Stimulated activated CD8-positive, alpha-beta memory T cell treated with anti-CD3 and anti-CD28 coated beads, Interleukin-4, amount 100 ng/mL, for 4 hours (primary cell): ENCODE measurements at regions not wholly inside any gene's neighbourhood (a gene's known extent, or its start where the extent isn't known, plus 50 kb on each side); places are given as distances from the start of the nearest gene placed in this dataset.
"Not testable (repeated sequence)": the region's sequence is repeated elsewhere in the genome, so short reads cannot be mapped to it uniquely, and the experiment has no call there.

Experiments
- DNase-seq, 2 donors: peaks; one replicate each; pipeline ENCODE4 v3.0.0-alpha.2; 2020; ENCODE audit warnings: low read depth in 2 of 2, low spot score in 1 of 2

- peak in 1 of 2 donors; percentile 29 for DNase-seq
These were observed 164.8 kb downstream of the PPIAL4G start for GRCh38 chr1:148318123-148318903.

- DNase-seq, result no peak
These were observed 165.4 kb upstream of the NBPF11 start for GRCh38 chr1:148317288-148317985.

DNA sequence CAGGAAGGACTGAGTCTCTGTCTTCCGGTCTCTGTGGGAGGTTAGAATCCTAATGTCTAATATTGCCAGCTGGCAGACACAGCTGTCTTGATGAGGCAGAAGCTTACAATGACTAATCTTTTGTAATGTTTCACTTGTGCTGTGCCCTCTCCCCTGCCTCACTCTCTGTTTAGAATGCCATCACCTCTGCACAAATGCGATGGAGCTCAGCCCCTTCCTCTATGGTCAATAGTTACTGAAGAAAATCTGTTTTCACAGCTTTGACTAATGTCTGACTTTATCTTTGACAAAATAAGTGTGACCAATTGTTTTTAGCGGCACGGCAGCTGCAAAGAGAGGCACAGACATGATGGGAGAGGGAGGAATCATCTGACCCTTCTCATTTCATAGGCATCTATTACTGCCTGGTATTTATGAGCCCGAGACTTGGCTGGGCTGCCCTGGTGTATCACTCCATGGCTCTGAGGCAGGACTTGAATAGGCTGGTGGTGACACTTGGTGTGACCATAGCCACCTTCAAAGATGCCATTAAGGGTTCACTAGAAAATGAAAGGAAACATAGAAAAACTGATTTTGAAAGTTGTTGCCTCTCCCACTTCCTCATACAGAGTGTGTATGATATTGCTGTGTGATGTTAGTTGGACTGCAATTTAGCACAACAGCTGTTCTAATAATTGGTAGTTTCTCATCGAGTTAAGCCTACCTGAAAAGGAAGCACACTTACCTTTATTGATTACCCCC, 163.2 kb upstream of the NBPF11 start:
- DNase-seq, result no peak

DNA sequence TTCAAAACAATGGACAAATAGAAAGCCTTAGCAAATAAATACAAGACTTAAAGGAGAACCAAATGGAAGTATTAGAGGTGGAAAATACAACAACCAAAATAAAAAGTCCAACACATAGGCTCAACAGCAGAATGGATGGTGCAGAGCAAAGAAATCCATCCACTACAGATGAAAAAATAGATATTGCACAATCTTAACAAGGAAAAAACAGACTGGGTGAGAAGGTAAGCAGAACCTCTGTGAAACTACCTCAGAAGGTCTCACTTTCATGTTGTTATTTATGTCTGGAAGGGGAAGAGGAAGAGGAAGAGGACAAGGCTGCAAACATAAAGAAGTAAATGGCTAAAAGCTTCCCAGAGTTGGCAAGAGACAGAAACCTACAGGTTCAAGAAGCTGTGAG, 158.7 kb upstream of the NBPF11 start:
- DNase-seq, result no peak

- DNase-seq, result no peak
These were observed 157.9 kb upstream of the NBPF11 start for GRCh38 chr1:148309940-148310500.

- DNase-seq, result no peak
These were observed 156.9 kb upstream of the NBPF11 start for GRCh38 chr1:148308832-148309458.

GRCh38 chr1:148307583-148308185, 155.6 kb upstream of the NBPF11 start:
- DNase-seq, result no peak

DNA sequence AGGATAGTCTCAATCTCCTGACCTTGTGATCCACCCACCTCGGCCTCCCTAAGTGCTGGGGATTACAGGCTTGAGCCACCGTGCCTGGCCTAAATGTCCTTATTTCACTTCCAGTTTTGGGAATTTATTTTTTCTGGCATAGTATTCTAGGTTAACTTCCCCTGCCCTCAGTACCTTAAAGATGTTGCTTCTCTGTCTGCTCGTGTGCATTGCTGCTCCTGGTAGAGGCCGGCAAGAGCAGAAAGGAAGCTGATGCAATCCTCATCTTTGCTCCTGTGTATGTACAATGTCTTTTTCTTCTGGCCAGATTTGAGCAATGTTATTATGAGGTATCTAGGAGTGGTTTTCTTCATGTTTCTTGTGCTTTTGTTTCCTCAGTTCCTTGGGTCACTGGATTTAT, 152.9 kb upstream of the NBPF11 start:
- DNase-seq, result not testable (repeated sequence)

- not testable (repeated sequence) for DNase-seq
These were observed 150.7 kb upstream of the NBPF11 start for GRCh38 chr1:148302586-148303364.

DNA sequence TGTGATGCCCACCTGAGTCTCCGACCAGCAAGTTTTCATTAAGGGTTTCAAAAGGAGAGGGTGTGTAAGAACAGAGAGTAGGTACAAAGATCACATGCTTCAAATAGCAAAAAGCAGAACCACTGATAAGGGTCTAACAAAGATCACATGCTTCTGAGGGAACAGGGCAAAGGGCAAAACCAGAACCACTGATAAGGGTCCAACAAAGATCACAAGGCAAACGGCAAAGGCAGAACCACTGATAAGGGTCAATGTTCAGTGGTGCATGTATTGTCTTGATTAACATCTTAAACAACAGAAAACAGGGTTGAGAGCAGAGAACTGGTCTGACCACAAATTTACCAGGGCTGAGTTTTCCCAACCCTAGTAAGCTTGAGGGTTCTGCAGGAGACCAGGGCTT, 145.8 kb upstream of the NBPF11 start:
- DNase-seq, result not testable (repeated sequence)

- DNase-seq, result no peak
These were observed 144.4 kb upstream of the NBPF11 start for GRCh38 chr1:148296511-148296910.

DNA sequence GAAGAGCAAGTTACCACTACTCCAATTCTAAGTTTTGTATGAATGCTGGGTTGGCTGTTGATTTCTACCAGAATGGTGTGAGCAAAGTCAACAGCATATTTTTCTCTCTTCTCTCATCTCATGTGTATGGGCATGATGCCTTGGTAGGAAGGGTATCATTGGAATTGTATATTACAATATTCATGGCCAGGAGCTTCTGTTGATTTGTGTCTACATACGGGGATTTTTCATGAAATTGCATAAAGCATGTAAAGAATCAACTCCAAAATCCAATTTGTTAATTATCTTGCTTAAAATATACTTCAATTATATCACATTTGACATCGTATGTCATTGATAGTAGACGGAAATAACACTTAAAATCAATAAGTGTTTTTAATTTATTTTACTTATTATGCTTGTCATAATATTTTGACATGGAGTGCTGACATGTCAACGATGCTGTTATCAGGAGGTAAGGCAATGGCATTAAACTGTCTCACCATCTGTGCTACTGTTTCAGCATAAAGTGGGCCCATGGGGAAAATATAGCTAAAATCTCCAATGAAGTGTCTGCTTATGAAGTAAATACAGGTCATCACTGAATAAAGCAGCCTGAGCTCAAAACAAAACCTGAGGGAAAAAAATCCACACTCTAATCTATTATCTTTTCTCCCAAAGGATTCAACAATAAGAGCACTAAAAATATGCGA, 142.2 kb upstream of the NBPF11 start:
- DNase-seq, result no peak

DNA sequence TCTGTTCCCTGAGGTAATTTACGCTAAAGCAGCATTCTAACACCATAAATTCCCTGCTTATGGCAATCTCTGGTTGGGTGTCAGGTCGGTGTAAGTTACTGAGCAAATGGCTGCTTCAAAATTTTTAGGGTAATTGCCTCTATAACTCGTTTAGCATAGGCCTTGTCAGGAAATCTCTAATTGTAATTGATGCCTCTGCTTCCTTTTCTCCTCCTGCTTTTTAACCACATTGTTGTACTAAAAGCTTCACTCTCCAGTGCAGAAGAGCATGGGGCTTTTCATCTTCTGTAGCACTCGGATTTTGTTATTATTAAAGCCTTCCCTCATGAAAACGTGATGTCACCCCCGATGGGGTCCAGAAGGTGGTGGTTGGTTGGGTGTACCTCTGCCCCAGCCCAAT, 141.6 kb upstream of the NBPF11 start:
- DNase-seq, result no peak

DNA sequence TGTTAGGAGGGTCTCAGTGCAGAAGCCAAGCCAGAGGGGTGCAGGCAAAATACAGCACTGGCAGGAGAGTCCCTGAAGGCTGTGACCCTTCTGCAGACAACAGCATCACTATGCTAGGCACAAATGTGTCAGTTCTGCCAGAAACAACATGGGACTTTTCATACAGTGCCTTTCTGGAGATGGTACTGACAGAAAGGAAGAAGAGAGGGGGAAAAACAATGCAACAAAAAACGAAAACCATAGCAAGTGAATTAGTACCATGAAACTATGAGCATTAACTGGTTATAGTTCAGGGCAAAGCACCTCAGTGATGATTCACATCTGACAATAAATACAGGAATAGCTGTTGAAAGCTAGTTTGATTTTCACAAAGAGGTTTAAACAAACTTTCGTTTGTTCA, 140.8 kb upstream of the NBPF11 start:
- DNase-seq, result no peak

DNA sequence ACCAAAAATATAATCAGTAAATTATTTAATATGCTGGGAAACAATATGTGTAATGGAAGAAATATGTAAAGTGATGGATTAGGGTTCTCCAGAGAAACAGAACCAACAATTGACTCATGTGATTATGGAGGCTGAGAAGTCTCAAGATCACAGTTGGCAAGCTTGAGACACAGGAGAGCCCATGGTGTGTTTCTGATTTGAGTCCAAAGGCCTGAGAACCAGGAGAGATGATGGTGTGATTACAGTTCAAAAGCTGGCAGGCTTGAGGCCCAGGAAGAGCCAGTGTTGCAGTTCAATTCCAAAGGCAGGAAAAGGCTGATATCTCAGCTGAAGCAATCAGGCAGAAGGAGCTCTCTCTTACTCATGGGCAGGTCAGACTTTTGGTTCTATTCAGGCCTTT, 138.8 kb upstream of the NBPF11 start:
- no peak for DNase-seq

- no peak for DNase-seq
These were observed 137.6 kb upstream of the NBPF11 start for GRCh38 chr1:148289647-148290046.

- DNase-seq, result not testable (repeated sequence)
These were observed 133.9 kb upstream of the NBPF11 start for GRCh38 chr1:148285946-148286345.

DNA sequence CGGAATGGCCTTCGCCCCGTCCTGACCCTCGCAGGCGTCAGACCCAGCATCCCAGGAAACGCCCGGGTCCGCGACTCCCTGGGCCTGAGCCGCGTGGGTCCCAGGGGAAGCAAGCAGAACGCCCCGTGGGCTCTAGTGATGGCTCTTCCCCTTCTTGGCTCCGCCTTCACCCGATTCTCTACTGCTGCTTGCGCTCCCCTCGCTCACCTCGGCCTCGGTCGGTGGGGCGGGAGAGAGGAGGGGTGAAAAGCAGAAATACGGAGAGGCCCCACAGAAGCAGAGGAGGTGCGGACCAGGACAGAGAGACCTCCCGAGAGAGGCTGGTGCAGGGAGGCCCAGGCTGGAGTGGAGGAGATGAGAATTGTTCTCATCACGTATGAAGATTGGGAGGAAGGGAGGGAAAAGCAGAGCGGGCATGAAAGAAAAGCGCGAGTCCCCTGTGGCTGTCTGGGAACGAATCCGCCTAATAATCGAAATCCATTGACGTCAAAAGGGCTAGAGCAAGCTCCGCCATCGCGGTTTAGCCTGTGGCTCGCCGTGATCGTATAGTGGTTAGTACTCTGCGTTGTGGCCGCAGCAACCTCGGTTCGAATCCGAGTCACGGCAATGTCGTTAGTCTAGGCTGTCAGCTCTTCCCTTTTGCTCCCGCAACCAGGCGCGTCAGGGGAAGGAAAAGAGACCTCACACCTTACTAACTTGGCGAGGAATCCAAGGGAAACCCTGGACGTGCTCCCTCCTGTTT, 128.9 kb upstream of the NBPF11 start:
- not testable (repeated sequence) for DNase-seq
